AG04450 (cell line): ENCODE measurements at regions not wholly inside any gene's neighbourhood (a gene's known extent, or its start where the extent isn't known, plus 50 kb on each side); places are given as distances from the start of the nearest gene placed in this dataset.

Source experiments
- CTCF ChIA-PET: fragments of 300-600, 350-600 bp; formaldehyde crosslinking; extraction: SDS; loops from one replicate; lab custom pipeline; 2022; ENCODE audit warnings: antibody characterized with exemption, inconsistent platforms; lab: Charles Lee
- POLR2A ChIA-PET: fragments of 350-600 bp; formaldehyde crosslinking; extraction: SDS; loops from one replicate; lab custom pipeline; 2021; ENCODE audit warnings: antibody characterized with exemption, inconsistent platforms; lab: Yijun Ruan, JAX
- DNase-seq: peaks from one replicate; pipeline ENCODE4 v3.0.0-alpha.2; 2011; ENCODE audit warnings: low read depth, low spot score
- H3K27ac ChIP-seq: one replicate; pipeline ENCODE4 v1.5.1; 2012; ENCODE audit warnings: low read depth, low read length, control low read depth
- H3K27me3 ChIP-seq: one replicate; pipeline ENCODE4 v1.6.0; 2012; ENCODE audit warnings: low read length; ENCODE audit not compliant: control insufficient read depth, insufficient read depth
- H3K4me3 ChIP-seq: 2 replicates; pipeline ENCODE4 v1.5.1; 2011; ENCODE audit warnings: mild to moderate bottlenecking, low read depth, low read length, control low read depth
- H3K9me3 ChIP-seq: 2 replicates; pipeline ENCODE4 v1.5.1; 2012; ENCODE audit warnings: low read length; ENCODE audit not compliant: control insufficient read depth, insufficient read depth
- TF ChIP-seq, protein P1 (sequence below): IDR thresholded peaks from 2 replicates; pipeline ENCODE4 v1.5.1; 2011; ENCODE audit warnings: low read depth, low read length, control low read depth, inconsistent platforms

DNA sequence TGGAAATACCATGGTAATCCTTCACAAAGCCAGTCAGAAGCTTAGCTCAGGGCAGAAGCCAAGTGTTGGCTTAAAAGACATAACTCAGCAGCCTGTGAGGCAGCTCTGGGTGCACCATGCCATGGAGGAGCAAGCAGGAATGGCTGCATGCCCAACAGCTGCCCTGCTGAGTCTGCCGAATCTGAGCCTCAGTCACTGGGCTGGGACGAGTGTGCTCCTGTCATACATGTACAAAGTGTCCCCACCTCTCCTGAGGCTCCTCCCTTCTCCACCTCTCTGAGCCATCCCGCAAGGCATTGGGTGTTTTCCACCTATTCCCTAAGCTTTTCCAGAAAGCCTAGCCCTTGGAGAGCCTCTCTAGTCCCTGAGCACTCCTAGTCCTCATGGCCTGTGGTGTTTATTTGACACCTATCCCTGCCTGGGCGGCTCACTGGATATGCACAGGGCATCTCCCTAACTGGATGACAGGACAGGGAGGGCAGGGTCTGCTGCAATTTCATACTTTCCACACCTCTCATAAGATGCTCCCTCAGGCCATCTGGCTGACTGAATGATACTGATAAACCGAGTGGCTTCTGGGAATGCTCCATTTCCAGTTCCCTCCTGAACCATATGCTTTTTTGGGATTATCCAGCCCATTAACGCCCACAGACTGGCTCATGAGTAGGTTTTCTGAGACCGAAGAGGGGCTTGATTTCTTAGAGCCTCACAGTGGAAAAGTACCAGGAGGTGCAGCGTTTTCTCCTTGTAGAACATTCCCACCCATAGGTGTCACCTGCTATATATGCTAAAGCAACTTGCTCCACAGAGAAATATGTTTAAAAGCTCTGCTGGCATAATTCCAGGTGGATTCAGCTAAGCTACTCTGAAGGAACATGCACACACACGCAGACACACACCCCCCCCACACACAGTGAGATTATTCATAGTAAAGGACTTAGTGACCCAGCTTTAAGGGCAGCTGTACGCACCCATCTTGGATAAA, 199.3 kb downstream of the SNX10 start:
- TF ChIP-seq, protein P1, sequence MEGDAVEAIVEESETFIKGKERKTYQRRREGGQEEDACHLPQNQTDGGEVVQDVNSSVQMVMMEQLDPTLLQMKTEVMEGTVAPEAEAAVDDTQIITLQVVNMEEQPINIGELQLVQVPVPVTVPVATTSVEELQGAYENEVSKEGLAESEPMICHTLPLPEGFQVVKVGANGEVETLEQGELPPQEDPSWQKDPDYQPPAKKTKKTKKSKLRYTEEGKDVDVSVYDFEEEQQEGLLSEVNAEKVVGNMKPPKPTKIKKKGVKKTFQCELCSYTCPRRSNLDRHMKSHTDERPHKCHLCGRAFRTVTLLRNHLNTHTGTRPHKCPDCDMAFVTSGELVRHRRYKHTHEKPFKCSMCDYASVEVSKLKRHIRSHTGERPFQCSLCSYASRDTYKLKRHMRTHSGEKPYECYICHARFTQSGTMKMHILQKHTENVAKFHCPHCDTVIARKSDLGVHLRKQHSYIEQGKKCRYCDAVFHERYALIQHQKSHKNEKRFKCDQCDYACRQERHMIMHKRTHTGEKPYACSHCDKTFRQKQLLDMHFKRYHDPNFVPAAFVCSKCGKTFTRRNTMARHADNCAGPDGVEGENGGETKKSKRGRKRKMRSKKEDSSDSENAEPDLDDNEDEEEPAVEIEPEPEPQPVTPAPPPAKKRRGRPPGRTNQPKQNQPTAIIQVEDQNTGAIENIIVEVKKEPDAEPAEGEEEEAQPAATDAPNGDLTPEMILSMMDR = no peak
- CTCF ChIA-PET = interaction anchor here (1.2 kb wide), 1 partner anchor 121 kb away, joined by 3 read pairs; no protein-coding TSS in a partner anchor
- Histone ChIP-seq H3K4me3 (no peak overlapping the region), H3K9me3 (no peaks in the 10 kb centered on the region), H3K27ac (no peak overlapping the region), H3K27me3 (peaks cover 2% of the 10 kb centered on the region)
- POLR2A ChIA-PET = no interaction called here
- no peak for DNase-seq

DNA sequence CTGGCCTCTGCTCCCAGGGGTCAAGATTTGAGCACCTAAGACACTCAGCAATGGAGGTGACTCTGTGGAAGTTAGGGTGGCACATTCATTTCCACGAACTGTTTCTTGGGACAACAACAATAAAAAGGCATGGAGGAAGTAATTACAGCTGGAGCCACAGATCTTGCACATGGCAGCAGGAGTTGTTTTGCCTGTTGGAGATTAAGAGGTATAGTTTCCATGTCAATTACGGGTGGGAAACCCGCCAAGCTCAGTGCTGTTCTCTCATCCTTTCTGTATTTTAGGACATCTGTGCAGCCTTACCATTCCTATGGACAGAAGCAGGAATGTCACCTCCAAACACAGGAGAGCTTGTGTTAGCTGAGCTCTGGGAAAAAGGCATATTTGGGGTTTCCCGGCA, 201.2 kb downstream of the SNX10 start:
- CTCF ChIA-PET = no interaction called here
- TF ChIP-seq, protein P1 = no peak
- Histone ChIP-seq H3K27me3 (peaks cover 2% of the 10 kb centered on the region), H3K27ac (no peak overlapping the region), H3K9me3 (no peaks in the 10 kb centered on the region), H3K4me3 (no peak overlapping the region)
- no peak for DNase-seq
- POLR2A ChIA-PET = no interaction called here

DNA sequence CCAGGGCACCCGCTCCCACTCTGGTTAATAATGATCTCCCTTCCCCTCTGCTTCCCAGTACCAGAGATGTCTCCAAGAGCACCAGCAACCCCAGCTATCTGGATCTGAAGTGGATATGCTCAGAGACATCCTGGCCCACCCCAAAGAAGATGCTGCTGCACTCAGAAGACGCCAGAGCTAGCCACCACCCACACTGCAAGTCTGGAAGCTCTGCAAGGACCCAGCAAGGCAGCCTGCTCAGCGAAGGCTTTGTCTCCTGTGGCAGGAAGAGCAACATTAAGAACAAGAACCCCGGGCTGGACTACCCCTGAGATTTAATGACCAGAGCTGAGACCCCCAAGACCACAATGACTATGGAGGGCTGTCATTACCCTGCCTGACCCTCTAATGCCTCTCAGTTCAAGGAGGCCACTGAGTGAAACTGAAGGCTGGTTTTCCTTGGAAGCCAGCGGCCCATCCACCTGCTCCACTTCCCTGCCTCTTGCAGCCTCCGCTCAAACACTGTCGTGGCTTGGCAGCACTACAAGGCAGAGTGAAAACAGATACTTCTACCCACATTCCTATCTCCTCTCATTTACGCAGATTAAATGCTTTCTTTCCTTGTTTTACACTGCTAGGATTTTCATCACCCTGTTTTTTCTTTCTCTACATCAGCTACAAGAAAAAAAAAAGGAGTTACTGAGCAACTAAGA, 202.2 kb downstream of the SNX10 start:
- no peak overlapping the region for H3K27ac ChIP-seq
- POLR2A ChIA-PET = no interaction called here

DNA sequence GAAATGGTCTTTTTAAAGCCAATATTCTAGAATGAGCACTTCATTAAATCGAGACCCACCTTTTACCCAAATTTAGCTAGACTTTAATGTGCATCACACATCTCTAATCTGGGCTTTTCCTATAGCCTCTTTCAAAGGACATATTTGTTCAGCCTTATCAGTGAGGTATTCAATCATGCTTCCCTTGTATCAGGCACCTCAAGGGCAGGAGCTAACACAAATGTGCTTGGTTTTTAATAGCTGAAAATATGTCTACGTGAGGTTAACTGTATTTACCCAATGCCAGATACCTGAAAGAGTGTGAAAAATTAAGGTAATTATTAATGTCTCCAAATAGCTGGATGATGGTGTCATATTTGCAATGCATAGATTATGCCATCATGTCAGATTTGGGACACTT, 203.9 kb downstream of the SNX10 start:
- ChIA-PET POLR2A (no interaction called here), CTCF (no interaction called here)
- Histone ChIP-seq H3K4me3 (no peak overlapping the region), H3K27ac (no peak overlapping the region), H3K9me3 (no peaks in the 10 kb centered on the region), H3K27me3 (peaks cover 2% of the 10 kb centered on the region)
- no peak for DNase-seq
- TF ChIP-seq, protein P1 = no peak

More for the DNA sequence above, 202.2 kb downstream of the SNX10 start:
- no peak for DNase-seq
- Histone ChIP-seq H3K9me3 (no peaks in the 10 kb centered on the region), H3K27me3 (peaks cover 2% of the 10 kb centered on the region), H3K4me3 (no peak overlapping the region)
- CTCF ChIA-PET = no interaction called here
- TF ChIP-seq, protein P1 = no peak
